ENCODE measurements at regions not wholly inside any gene's neighbourhood (a gene's known extent, or its start where the extent isn't known, plus 50 kb on each side); places are given as distances from the start of the nearest gene placed in this dataset.

DNA sequence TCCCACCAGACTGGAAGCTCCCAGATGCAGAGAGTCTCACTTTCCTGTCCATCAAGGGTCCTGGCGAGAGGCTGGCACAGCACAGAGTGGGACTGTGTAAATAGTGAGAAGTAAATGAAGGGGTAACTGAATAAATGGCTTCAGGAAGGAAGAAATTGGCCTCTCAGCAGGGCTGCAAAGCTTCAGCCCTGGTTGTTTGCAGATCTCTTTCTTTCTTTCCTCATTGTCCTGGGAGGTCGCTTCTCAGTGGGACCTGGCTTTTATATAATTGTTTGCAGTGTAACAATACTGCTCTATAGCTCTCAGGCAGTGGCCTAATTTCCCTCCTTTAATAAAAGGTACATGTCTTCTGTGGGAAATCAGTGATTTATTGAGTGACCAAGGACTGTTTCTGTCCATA lies 74.9 kb upstream of the GPR45 start:
- Histone ChIP-seq H3K9me3 (replicated peaks; ENCODE audit: control insufficient read depth, insufficient read depth, low read length) (no peaks in the 10 kb centered on the region), H3K4me3 (replicated peaks in 1 of 3; ENCODE audit: insufficient read depth in 1 of 3, low read depth in 1 of 3, low read length in 3 of 3) (no peak overlapping the region), H3K36me3 (ENCODE audit: control insufficient read depth in 2 of 2, extremely low read depth in 1 of 2, insufficient read depth in 2 of 2, low read length in 2 of 2) (no peaks in the 10 kb centered on the region), H3K79me2 (ENCODE audit: control insufficient read depth, insufficient read depth, low read length) (no peaks in the 10 kb centered on the region), H2AFZ (ENCODE audit: low read depth, low read length) (no peak overlapping the region), H3K27me3 (ENCODE audit: control insufficient read depth in 2 of 2, insufficient read depth in 2 of 2, low read length in 2 of 2) (peaks cover 0 to 4% of the 10 kb centered on the region in 2 experiments), H3K4me2 (ENCODE audit: insufficient read depth, low read length) (no peak overlapping the region), H3K27ac (ENCODE audit: insufficient read depth, low read depth, low read length) (no peak overlapping the region), H3K4me1 (ENCODE audit: control insufficient read depth, extremely low read depth, insufficient read depth, low read length) (no peaks in the 10 kb centered on the region), H3K9ac (replicated peaks; ENCODE audit: extremely low read depth, insufficient read depth, low read length) (no peak overlapping the region), H3K9me1 (replicated peaks; ENCODE audit: control insufficient read depth, extremely low read depth, insufficient read depth, low read length) (no peaks in the 10 kb centered on the region), H4K20me1 (replicated peaks; ENCODE audit: control insufficient read depth, extremely low read depth, insufficient read depth, low read length) (no peaks in the 10 kb centered on the region)
- intact Hi-C loops (cut with micrococcal nuclease) (no loop called here), dilution Hi-C loops (cut with MboI; ENCODE audit: extremely low pct_ligation_motif_present, low sequenced_read_pairs) (no loop called here)
- ChIA-PET POLR2A (no interaction called here), CTCF (interaction anchor here (1.5 to 1.7 kb wide), 2 partner anchors 13 to 69 kb away, joined by 5 to 7 read pairs; no protein-coding TSS in a partner anchor)
- no TSS peak for BruUV-seq (replicated peaks)
- TF ChIP-seq MYC (IDR thresholded peaks at IDR 0.05; ENCODE audit: low read depth, low read length) = no peak
- FAIRE-seq = no peak
- no peak for DNase-seq (ENCODE audit: low read depth, low spot score)

DNA sequence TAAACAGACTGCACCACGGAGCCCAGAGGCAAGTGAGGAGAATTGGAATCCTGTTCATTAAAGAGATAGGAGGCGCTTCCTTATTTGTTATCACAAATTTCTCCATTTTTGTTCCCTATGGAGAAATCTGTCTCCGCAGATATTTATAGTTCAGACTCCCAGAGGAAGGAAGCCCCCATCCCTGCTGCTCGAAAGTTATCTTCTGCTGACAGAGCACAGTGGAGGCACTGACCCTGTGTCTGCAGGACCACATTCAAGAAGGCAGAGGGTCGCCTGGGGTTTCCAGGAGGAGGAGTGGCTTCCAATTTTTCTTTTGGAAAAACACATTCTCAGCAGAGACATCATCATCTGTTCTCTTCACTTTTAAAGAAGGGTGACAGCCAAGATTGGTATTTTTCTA lies 73.0 kb upstream of the GPR45 start:
- no peaks in the 10 kb centered on the region for H3K36me3 ChIP-seq (ENCODE audit: control insufficient read depth in 2 of 2, extremely low read depth in 1 of 2, insufficient read depth in 2 of 2, low read length in 2 of 2)
- DNase-seq (ENCODE audit: low read depth, low spot score) = no peak
- no peak overlapping the region for H3K9ac ChIP-seq (replicated peaks; ENCODE audit: extremely low read depth, insufficient read depth, low read length)
- ChIA-PET POLR2A (no interaction called here), CTCF (no interaction called here)
- H3K27me3 ChIP-seq (ENCODE audit: control insufficient read depth in 2 of 2, insufficient read depth in 2 of 2, low read length in 2 of 2) = peaks cover 0 to 4% of the 10 kb centered on the region in 2 experiments
- dilution Hi-C loops (cut with MboI; ENCODE audit: extremely low pct_ligation_motif_present, low sequenced_read_pairs) (no loop called here), intact Hi-C loops (cut with micrococcal nuclease) (no loop called here)
- no peaks in the 10 kb centered on the region for H3K79me2 ChIP-seq (ENCODE audit: control insufficient read depth, insufficient read depth, low read length)
- no peak for FAIRE-seq
- no peak overlapping the region for H3K4me3 ChIP-seq (replicated peaks in 1 of 3; ENCODE audit: insufficient read depth in 1 of 3, low read depth in 1 of 3, low read length in 3 of 3)
- no peaks in the 10 kb centered on the region for H4K20me1 ChIP-seq (replicated peaks; ENCODE audit: control insufficient read depth, extremely low read depth, insufficient read depth, low read length)
- no peak overlapping the region for H3K4me2 ChIP-seq (ENCODE audit: insufficient read depth, low read length)
- no peak overlapping the region for H2AFZ ChIP-seq (ENCODE audit: low read depth, low read length)
- no peaks in the 10 kb centered on the region for H3K9me3 ChIP-seq (replicated peaks; ENCODE audit: control insufficient read depth, insufficient read depth, low read length)
- H3K9me1 ChIP-seq (replicated peaks; ENCODE audit: control insufficient read depth, extremely low read depth, insufficient read depth, low read length) = no peaks in the 10 kb centered on the region
- H3K4me1 ChIP-seq (ENCODE audit: control insufficient read depth, extremely low read depth, insufficient read depth, low read length) = no peaks in the 10 kb centered on the region
- no TSS peak for BruUV-seq (replicated peaks)
- TF ChIP-seq FOS (IDR thresholded peaks at IDR 0.05; ENCODE audit: borderline replicate concordance, insufficient read depth, low read length) (no peak), GATA2 (IDR thresholded peaks at IDR 0.05; ENCODE audit: insufficient read depth, insufficient read length, low read depth, low read length) (no peak), POLR2A (IDR thresholded peaks at IDR 0.05; ENCODE audit: low read depth, low read length) (no peak), MYC (IDR thresholded peaks at IDR 0.05; ENCODE audit: low read depth, low read length) (no peak), JUN (IDR thresholded peaks at IDR 0.05; ENCODE audit: borderline replicate concordance, insufficient read depth, insufficient read length, low read depth) (no peak), POLR2AphosphoS5 (IDR thresholded peaks at IDR 0.05; ENCODE audit: insufficient read depth, low read depth, low read length) (no peak), EZH2 (IDR thresholded peaks at IDR 0.05; ENCODE audit: borderline replicate concordance, low read depth, low read length, severe bottlenecking) (no peak)
- TF ChIP-seq, protein P1, sequence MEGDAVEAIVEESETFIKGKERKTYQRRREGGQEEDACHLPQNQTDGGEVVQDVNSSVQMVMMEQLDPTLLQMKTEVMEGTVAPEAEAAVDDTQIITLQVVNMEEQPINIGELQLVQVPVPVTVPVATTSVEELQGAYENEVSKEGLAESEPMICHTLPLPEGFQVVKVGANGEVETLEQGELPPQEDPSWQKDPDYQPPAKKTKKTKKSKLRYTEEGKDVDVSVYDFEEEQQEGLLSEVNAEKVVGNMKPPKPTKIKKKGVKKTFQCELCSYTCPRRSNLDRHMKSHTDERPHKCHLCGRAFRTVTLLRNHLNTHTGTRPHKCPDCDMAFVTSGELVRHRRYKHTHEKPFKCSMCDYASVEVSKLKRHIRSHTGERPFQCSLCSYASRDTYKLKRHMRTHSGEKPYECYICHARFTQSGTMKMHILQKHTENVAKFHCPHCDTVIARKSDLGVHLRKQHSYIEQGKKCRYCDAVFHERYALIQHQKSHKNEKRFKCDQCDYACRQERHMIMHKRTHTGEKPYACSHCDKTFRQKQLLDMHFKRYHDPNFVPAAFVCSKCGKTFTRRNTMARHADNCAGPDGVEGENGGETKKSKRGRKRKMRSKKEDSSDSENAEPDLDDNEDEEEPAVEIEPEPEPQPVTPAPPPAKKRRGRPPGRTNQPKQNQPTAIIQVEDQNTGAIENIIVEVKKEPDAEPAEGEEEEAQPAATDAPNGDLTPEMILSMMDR (IDR thresholded peaks at IDR 0.05; ENCODE audit: extremely low read depth in 1 of 2, insufficient read depth in 1 of 2, low read depth in 1 of 2, low read length in 2 of 2) = no peak
- TF ChIP-seq, protein P2, sequence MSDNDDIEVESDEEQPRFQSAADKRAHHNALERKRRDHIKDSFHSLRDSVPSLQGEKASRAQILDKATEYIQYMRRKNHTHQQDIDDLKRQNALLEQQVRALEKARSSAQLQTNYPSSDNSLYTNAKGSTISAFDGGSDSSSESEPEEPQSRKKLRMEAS (IDR thresholded peaks at IDR 0.05; ENCODE audit: insufficient read depth, insufficient read length) = no peak
- no peak overlapping the region for H3K27ac ChIP-seq (ENCODE audit: insufficient read depth, low read depth, low read length)

All from endothelial cell of umbilical vein (primary cell).